Ecto neural progenitor cell (in vitro differentiated cells): ENCODE measurements at regions not wholly inside any gene's neighbourhood (a gene's known extent, or its start where the extent isn't known, plus 50 kb on each side); places are given as distances from the start of the nearest gene placed in this dataset.

Experiments
- DNase-seq: peaks from one replicate; pipeline ENCODE4 v3.0.0-alpha.2; 2018; ENCODE audit warnings: low spot score

DNA sequence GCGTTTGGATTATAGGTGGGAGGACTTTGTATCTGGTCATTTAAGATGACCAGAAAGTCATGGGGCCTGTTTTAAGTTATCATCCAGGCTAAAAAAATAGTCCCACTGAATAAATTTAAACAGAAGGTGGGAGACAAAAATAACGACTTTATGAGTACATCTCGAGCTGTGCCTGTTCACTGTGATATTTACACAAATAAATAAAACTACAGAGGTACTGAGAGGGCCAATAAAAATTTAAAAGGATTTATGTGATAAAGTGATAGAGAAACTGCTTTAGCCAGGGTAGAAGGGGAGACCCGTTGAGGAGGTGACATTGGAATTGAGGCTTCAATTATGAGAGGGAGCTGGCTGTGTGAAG, 53.4 kb upstream of the PMEPA1 start:
- no peak for DNase-seq

DNA sequence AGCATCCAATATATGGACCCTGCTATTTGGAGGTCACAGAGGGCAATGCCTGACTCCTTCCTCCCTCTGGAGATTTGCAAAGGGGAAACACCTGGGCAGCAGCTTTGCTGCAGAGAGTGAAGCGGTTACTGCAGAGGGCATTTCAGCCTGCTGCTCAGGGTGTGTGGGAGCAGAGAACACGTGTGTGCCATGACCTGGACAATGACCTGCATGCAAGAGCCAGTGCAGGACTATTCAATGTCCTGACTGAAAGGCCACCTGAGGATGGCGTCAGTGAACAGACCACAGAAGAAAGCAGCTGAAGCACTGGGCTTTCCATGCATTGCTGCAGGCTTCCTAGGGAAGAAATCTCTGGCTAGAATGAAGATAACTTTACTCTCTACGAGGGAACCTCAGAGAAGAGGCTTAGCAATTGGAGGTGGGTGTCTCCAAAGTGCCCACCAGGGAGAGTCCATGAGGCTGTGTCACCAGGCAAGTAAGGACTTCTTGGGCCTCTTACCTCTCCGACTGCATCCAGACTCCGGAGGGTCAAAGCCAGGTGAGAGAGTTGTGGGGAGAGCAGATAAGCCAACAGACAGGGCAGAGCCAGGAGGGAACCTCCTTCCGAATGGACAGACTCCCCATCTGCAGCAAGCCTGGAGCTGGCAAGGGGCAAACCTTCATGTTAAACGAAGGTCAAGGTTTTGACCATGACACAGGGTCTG, 52.9 kb upstream of the PMEPA1 start:
- DNase-seq, result no peak

DNA sequence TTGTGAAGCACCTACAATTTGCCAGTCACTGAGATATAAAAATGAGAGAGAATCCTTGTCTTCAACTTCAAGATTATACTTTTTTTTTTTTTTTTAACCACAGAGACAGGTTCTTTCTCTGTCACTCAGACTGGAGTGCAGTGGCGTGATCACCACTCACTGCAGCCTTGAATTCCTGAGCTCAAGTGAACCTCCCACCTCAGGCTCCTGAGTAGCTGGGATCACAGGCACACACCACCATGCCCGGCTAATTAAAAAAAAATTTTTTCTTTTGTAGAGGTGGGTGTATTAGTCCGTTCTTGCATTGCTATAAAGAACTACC, 51.6 kb upstream of the PMEPA1 start:
- DNase-seq, result no peak

- no peak for DNase-seq
These were observed 51.0 kb upstream of the PMEPA1 start for GRCh38 chr20:57760698-57761412.

- no peak for DNase-seq
These were observed 49.9 kb upstream of the PMEPA1 start for GRCh38 chr20:57759724-57760123.
